DND-41 (cell line): ENCODE measurements at regions not wholly inside any gene's neighbourhood (a gene's known extent, or its start where the extent isn't known, plus 50 kb on each side); places are given as distances from the start of the nearest gene placed in this dataset.

Source experiments
- EZH2 ChIP-seq: IDR thresholded peaks from 3 replicates; pipeline ENCODE4 v1.6.1; 2012; ENCODE audit warnings: borderline replicate concordance, low read depth, mild to moderate bottlenecking, moderate library complexity, low read length, inconsistent platforms; ENCODE audit not compliant: severe bottlenecking
- TF ChIP-seq, protein P1 (sequence below): IDR thresholded peaks from 2 replicates; pipeline ENCODE4 v1.5.1; 2012; ENCODE audit warnings: borderline replicate concordance, low read length, moderate library complexity, mild to moderate bottlenecking; ENCODE audit not compliant: poor library complexity, severe bottlenecking; ENCODE audit errors: extremely low read depth

DNA sequence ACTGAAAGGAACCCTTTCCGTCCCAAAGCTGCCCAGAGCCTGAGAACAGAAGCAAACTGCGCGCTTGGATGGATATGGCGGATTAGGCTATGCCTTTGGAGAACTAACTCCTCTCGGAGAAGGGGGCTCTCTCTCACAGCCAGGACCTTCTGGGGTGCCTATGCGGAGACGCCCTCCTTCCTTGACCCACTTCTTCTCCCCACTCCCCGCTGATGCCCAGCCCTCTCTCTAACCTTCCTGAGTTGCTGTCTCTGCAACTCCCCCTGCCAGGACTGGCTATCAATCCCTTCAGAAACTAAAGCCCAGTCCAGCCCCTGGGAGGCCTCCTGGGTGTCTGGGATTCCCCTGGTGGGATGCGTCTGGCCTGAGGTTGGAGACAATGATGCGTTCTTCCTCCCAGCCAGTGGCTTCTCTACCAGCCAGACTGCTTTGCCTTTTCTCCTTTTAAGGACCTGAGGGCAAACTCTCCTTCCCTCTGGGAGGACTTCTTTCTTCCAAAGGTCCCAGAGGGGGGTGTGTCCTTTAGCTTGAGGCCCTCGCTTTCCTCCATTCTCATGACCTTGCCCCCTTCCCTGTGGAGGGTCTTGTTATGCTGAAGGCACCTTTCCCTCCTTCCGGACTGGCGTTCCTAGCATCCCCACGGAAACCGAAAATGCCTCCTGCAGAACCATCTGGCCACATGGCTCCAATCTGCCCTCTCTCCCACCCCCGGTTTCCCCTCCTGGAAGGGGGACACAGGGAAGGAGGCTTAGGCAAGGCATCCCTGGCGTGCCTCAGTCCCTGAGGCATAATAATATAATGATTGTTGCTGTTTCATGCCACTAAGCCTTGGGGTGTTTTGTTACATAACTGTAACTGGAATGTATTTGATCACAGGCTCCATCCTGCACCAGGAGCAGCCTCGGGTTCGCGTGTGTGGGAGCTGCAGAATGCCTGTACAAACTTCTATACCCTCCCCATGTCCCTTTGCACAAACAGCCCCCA, 63.4 kb upstream of the C15orf39 start:
- TF ChIP-seq, protein P1, sequence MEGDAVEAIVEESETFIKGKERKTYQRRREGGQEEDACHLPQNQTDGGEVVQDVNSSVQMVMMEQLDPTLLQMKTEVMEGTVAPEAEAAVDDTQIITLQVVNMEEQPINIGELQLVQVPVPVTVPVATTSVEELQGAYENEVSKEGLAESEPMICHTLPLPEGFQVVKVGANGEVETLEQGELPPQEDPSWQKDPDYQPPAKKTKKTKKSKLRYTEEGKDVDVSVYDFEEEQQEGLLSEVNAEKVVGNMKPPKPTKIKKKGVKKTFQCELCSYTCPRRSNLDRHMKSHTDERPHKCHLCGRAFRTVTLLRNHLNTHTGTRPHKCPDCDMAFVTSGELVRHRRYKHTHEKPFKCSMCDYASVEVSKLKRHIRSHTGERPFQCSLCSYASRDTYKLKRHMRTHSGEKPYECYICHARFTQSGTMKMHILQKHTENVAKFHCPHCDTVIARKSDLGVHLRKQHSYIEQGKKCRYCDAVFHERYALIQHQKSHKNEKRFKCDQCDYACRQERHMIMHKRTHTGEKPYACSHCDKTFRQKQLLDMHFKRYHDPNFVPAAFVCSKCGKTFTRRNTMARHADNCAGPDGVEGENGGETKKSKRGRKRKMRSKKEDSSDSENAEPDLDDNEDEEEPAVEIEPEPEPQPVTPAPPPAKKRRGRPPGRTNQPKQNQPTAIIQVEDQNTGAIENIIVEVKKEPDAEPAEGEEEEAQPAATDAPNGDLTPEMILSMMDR = no peak
- TF ChIP-seq EZH2 = no peak
